GM12878 (cell line): ENCODE measurements at regions not wholly inside any gene's neighbourhood (a gene's known extent, or its start where the extent isn't known, plus 50 kb on each side); places are given as distances from the start of the nearest gene placed in this dataset.

ENCODE experiments used
- CTCF ChIP-seq, 3 experiments: IDR thresholded peaks in 2 of 3; conservative IDR thresholded peaks in 1 of 3; 2 replicates each; pipeline ENCODE4 v1.5.1; 2011; ENCODE audit warnings: low read depth in 3 of 3, low read length in 3 of 3, mild to moderate bottlenecking in 3 of 3, control low read depth in 2 of 3, moderate library complexity in 2 of 3, inconsistent platforms in 1 of 3, mixed read lengths in 1 of 3; ENCODE audit not compliant: control insufficient read depth in 2 of 3, insufficient read depth in 1 of 3; ENCODE audit errors: extremely low read depth in 1 of 3
- EZH2 ChIP-seq: IDR thresholded peaks from 2 replicates; pipeline ENCODE4 v1.6.1; 2012; ENCODE audit warnings: low read depth, mild to moderate bottlenecking, control low read depth, inconsistent platforms, low read length, borderline replicate concordance; ENCODE audit not compliant: control insufficient read depth
- HCFC1 ChIP-seq: fragments of 150-350 bp; IDR thresholded peaks from 2 replicates; pipeline ENCODE4 v1.6.1; 2014; ENCODE audit warnings: low read length
- JUND ChIP-seq: IDR thresholded peaks from 2 replicates; pipeline ENCODE4 v1.6.1; 2012; ENCODE audit warnings: low read depth, mild to moderate bottlenecking, low read length, improper control_type of control experiment, moderate library complexity
- MAX ChIP-seq: IDR thresholded peaks from 2 replicates; pipeline ENCODE4 v1.6.1; 2012; ENCODE audit warnings: low read depth, low read length, improper control_type of control experiment
- NKRF ChIP-seq: fragments of 450-650 bp; conservative IDR thresholded peaks from 2 replicates; pipeline ENCODE4 v1.6.1; 2017; ENCODE audit warnings: mild to moderate bottlenecking, moderate library complexity
- NR2C2 ChIP-seq: IDR thresholded peaks from 2 replicates; pipeline ENCODE4 v1.6.1; 2011; ENCODE audit warnings: borderline replicate concordance, low read depth; ENCODE audit not compliant: control insufficient read depth, insufficient read length
- RCOR1 ChIP-seq: conservative IDR thresholded peaks from 2 replicates; pipeline ENCODE4 v1.6.1; 2012; ENCODE audit warnings: low read depth, low read length, improper control_type of control experiment
- RELA ChIP-seq: fragments of 450-650 bp; IDR thresholded peaks from 2 replicates; pipeline ENCODE4 v1.8.0; 2014; ENCODE audit warnings: borderline replicate concordance; ENCODE audit not compliant: partially characterized antibody
- TARDBP ChIP-seq: IDR thresholded peaks from 2 replicates; pipeline ENCODE4 v1.6.1; 2016; ENCODE audit warnings: borderline replicate concordance
- TBL1XR1 ChIP-seq: IDR thresholded peaks from 2 replicates; pipeline ENCODE4 v1.6.1; 2012; ENCODE audit warnings: low read depth, low read length, improper control_type of control experiment
- YBX1 ChIP-seq: fragments of 450-650 bp; IDR thresholded peaks from 2 replicates; pipeline ENCODE4 v1.6.1; 2016; ENCODE audit warnings: antibody characterized with exemption
- TF ChIP-seq, protein P1 (sequence below): fragments of 450-650 bp; IDR thresholded peaks from 2 replicates; pipeline ENCODE4 v1.6.1; 2017; ENCODE audit warnings: low read depth, mild to moderate bottlenecking, moderate library complexity

DNA sequence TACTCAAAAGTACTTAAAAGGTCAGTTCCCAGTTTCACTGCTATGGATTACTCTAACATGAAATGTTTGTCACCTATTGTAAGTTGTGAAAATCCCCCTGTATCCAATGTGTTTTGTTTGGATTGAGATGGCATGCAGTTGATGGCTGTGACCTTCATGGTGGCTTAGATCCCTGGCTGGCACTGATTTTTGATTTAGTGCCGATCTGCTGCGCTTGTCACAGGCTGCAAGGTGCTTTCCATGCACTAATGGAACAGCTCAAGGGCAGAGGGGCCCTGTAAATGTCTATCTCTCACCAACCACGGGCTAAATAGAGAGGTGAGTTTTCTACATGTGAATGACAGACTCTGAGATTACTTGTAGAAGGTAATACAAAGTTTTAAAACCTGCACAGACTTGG, 69.8 kb upstream of the WDR41 start:
- TF ChIP-seq, protein P1, sequence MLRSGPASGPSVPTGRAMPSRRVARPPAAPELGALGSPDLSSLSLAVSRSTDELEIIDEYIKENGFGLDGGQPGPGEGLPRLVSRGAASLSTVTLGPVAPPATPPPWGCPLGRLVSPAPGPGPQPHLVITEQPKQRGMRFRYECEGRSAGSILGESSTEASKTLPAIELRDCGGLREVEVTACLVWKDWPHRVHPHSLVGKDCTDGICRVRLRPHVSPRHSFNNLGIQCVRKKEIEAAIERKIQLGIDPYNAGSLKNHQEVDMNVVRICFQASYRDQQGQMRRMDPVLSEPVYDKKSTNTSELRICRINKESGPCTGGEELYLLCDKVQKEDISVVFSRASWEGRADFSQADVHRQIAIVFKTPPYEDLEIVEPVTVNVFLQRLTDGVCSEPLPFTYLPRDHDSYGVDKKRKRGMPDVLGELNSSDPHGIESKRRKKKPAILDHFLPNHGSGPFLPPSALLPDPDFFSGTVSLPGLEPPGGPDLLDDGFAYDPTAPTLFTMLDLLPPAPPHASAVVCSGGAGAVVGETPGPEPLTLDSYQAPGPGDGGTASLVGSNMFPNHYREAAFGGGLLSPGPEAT = no peak
- TF ChIP-seq CTCF (IDR thresholded peaks at IDR 0.05 in 2 of 3, conservative IDR thresholded peaks at IDR 0.05 in 1 of 3; ENCODE audit: control insufficient read depth in 2 of 3, extremely low read depth in 1 of 3, insufficient read depth in 1 of 3, low read depth in 3 of 3, low read length in 3 of 3) = no peak
- no peak for TF ChIP-seq MAX
- no peak for TF ChIP-seq NR2C2
- TF ChIP-seq NKRF = no peak
- no peak for TF ChIP-seq HCFC1
- TF ChIP-seq YBX1 = no peak
- no peak for TF ChIP-seq EZH2
- TF ChIP-seq RELA = no peak
- TF ChIP-seq TBL1XR1 = no peak
- TF ChIP-seq JUND = no peak
- no peak for TF ChIP-seq RCOR1
- no peak for TF ChIP-seq TARDBP
